ENCODE measurements at regions not wholly inside any gene's neighbourhood (a gene's known extent, or its start where the extent isn't known, plus 50 kb on each side); places are given as distances from the start of the nearest gene placed in this dataset.
"Not testable (repeated sequence)": the region's sequence is repeated elsewhere in the genome, so short reads cannot be mapped to it uniquely, and the experiment has no call there.

- no peak for DNase-seq
Observed at GRCh38 chr7:41463770-41464470, 239.0 kb downstream of the INHBA start.

- no peak for DNase-seq
Observed at GRCh38 chr7:41459623-41460261, 243.1 kb downstream of the INHBA start.

GRCh38 chr7:41459183-41459582 is 243.7 kb downstream of the INHBA start:
- no peak for DNase-seq

- no peak for DNase-seq
Observed at GRCh38 chr7:41457832-41458437, 245.0 kb downstream of the INHBA start.

- no peak for DNase-seq
Observed at GRCh38 chr7:41451826-41452225, 251.1 kb downstream of the INHBA start.

- no peak for DNase-seq
Observed at GRCh38 chr7:41449694-41450093, 253.2 kb downstream of the INHBA start.

- DNase-seq: no peak
Observed at GRCh38 chr7:41449286-41449685, 253.6 kb downstream of the INHBA start.

GRCh38 chr7:41448104-41448503 is 254.8 kb downstream of the INHBA start:
- DNase-seq: no peak

- DNase-seq: no peak
Observed at GRCh38 chr7:41447450-41448042, 255.3 kb downstream of the INHBA start.

- no peak for DNase-seq
Observed at GRCh38 chr7:41446606-41447449, 256.1 kb downstream of the INHBA start.

- no peak for DNase-seq
Observed at GRCh38 chr7:41445946-41446345, 256.9 kb downstream of the INHBA start.

- no peak for DNase-seq
Observed at GRCh38 chr7:41445432-41445831, 257.5 kb downstream of the INHBA start.

- no peak for DNase-seq
Observed at GRCh38 chr7:41439515-41439879, 263.4 kb downstream of the INHBA start.

- DNase-seq: no peak
Observed at GRCh38 chr7:41438705-41439514, 264.0 kb downstream of the INHBA start.

- no peak for DNase-seq
Observed at GRCh38 chr7:41437257-41438196, 265.4 kb downstream of the INHBA start.

- DNase-seq: no peak
Observed at GRCh38 chr7:41436139-41436538, 266.8 kb downstream of the INHBA start.

- DNase-seq: not testable (repeated sequence)
Observed at GRCh38 chr7:41435020-41435419, 267.9 kb downstream of the INHBA start.

- DNase-seq: no peak
Observed at GRCh38 chr7:41431671-41432070, 271.2 kb downstream of the INHBA start.

GRCh38 chr7:41428381-41428780 is 274.5 kb downstream of the INHBA start:
- DNase-seq: no peak

- no peak for DNase-seq
Observed at GRCh38 chr7:41425926-41426325, 277.0 kb downstream of the INHBA start.

- no peak for DNase-seq
Observed at GRCh38 chr7:41421056-41421455, 281.8 kb downstream of the INHBA start.

All from bone marrow (tissue), 2 donors.